CD14-positive monocyte (primary cell): ENCODE measurements at regions not wholly inside any gene's neighbourhood (a gene's known extent, or its start where the extent isn't known, plus 50 kb on each side); places are given as distances from the start of the nearest gene placed in this dataset.

Source experiments
- DNase-seq, 3 donors: peaks; one replicate each; pipeline ENCODE4 v3.0.0-alpha.2; 2011 to 2022
- H2AFZ ChIP-seq: 2 replicates; pipeline ENCODE4 v1.6.0; 2012; ENCODE audit warnings: mild to moderate bottlenecking, low read depth, low read length, inconsistent platforms; ENCODE audit not compliant: insufficient read depth, poor library complexity, severe bottlenecking
- H3K27ac ChIP-seq, 2 donors: 1 replicate in 1 of 2; 2 replicates in 1 of 2; pipeline ENCODE4 v1.5.1; 2012 to 2013; ENCODE audit warnings: low read length in 2 of 2, control low read depth in 1 of 2, inconsistent platforms in 1 of 2, low read depth in 1 of 2, mild to moderate bottlenecking in 1 of 2
- H3K27me3 ChIP-seq, 2 donors: one replicate each; pipeline versions ENCODE4 v1.6.0 to v1.6.1; 2011 to 2013; ENCODE audit warnings: low read length in 2 of 2; ENCODE audit not compliant: control insufficient read depth in 2 of 2, insufficient read depth in 2 of 2
- H3K36me3 ChIP-seq, 2 donors: replicated peaks in 1 of 2; 1 replicate in 1 of 2; 2 replicates in 1 of 2; pipeline versions ENCODE4 v1.5.1 to v1.6.1; 2012 to 2013; ENCODE audit warnings: low read length in 2 of 2, control low read depth in 1 of 2, inconsistent platforms in 1 of 2, mild to moderate bottlenecking in 1 of 2; ENCODE audit not compliant: insufficient read depth in 2 of 2, control insufficient read depth in 1 of 2
- H3K4me1 ChIP-seq, 2 donors: 1 replicate in 1 of 2; 2 replicates in 1 of 2; pipeline versions ENCODE4 v1.5.1 to v1.6.1; 2012 to 2013; ENCODE audit warnings: low read length in 2 of 2, control low read depth in 1 of 2, inconsistent platforms in 1 of 2, mild to moderate bottlenecking in 1 of 2, moderate library complexity in 1 of 2; ENCODE audit not compliant: insufficient read depth in 2 of 2, control insufficient read depth in 1 of 2
- H3K4me2 ChIP-seq: replicated peaks from 2 replicates; pipeline ENCODE3; 2012; ENCODE audit warnings: low read length, moderate library complexity, mild to moderate bottlenecking; ENCODE audit not compliant: poor library complexity, severe bottlenecking; ENCODE audit errors: extremely low read depth
- H3K4me3 ChIP-seq, 3 experiments: fragments of 200-600 bp in 1 of 3; sonication (generic) in 1 of 3; replicated peaks in 1 of 3; 1 replicate in 2 of 3; 2 replicates in 1 of 3; pipeline ENCODE4 v1.5.1; 2011 to 2013; ENCODE audit warnings: low read length in 3 of 3, mild to moderate bottlenecking in 3 of 3, control low read depth in 2 of 3, low read depth in 2 of 3, inconsistent platforms in 1 of 3, moderate library complexity in 1 of 3
- H3K79me2 ChIP-seq: 2 replicates; pipeline ENCODE4 v1.6.0; 2012; ENCODE audit warnings: mild to moderate bottlenecking, control low read depth, inconsistent platforms, low read length, moderate library complexity; ENCODE audit not compliant: insufficient read depth
- H3K9ac ChIP-seq: 2 replicates; pipeline ENCODE4 v1.6.0; 2017; ENCODE audit warnings: low read length, mild to moderate bottlenecking; ENCODE audit not compliant: insufficient read depth, poor library complexity, severe bottlenecking
- H3K9me3 ChIP-seq, 2 donors: replicated peaks in 1 of 2; 1 replicate in 1 of 2; 2 replicates in 1 of 2; pipeline versions ENCODE4 v1.5.1 to v1.6.1; 2012 to 2013; ENCODE audit warnings: low read length in 2 of 2, control low read depth in 1 of 2; ENCODE audit not compliant: control insufficient read depth in 1 of 2, insufficient read depth in 1 of 2
- H4K20me1 ChIP-seq: 2 replicates; pipeline ENCODE4 v1.6.0; 2012; ENCODE audit warnings: mild to moderate bottlenecking, low read length, control low read depth, moderate library complexity; ENCODE audit not compliant: insufficient read depth
- H3K27ac Mint-ChIP-seq, 7 donors: one replicate each; pipeline ENCODE4 v1.8.0; 2020; ENCODE audit warnings: mild to moderate bottlenecking in 7 of 7, mixed read lengths in 7 of 7, moderate library complexity in 6 of 7, inconsistent platforms in 2 of 7
- H3K27me3 Mint-ChIP-seq, 3 donors: one replicate each; pipeline ENCODE4 v1.8.0; 2021 to 2022; ENCODE audit warnings: low read depth in 3 of 3, mild to moderate bottlenecking in 3 of 3, mixed read lengths in 3 of 3, moderate library complexity in 3 of 3, inconsistent platforms in 1 of 3
- H3K36me3 Mint-ChIP-seq, 2 donors: one replicate each; pipeline ENCODE4 v1.8.0; 2020; ENCODE audit warnings: mixed read lengths in 2 of 2, inconsistent platforms in 1 of 2, mild to moderate bottlenecking in 1 of 2
- H3K4me1 Mint-ChIP-seq: one replicate; pipeline ENCODE4 v1.8.0; 2020; ENCODE audit warnings: mild to moderate bottlenecking, mixed read lengths
- H3K4me3 Mint-ChIP-seq, 2 donors: one replicate each; pipeline ENCODE4 v1.8.0; 2020; ENCODE audit warnings: mild to moderate bottlenecking in 2 of 2, mixed read lengths in 2 of 2, moderate library complexity in 1 of 2
- H3K9me3 Mint-ChIP-seq, 7 donors: one replicate each; pipeline ENCODE4 v1.8.0; 2020 to 2022; ENCODE audit warnings: mixed read lengths in 7 of 7, mild to moderate bottlenecking in 6 of 7, moderate library complexity in 6 of 7, inconsistent platforms in 2 of 7
- WGBS: methylation state at CpG from one replicate; pipeline ENCODE4 v1.1.5; 2013; ENCODE audit warnings: missing lambda C conversion rate; ENCODE audit not compliant: insufficient coverage; 5-methylcytosine and 5-hydroxymethylcytosine counted together
- intact Hi-C, 2 donors: fragments of 100-400 bp; cut with micrococcal nuclease; formaldehyde crosslinking; loops; one replicate each; pipeline versions ENCODE4 v1.15.0 to v1.15.1; 2023
- TF ChIP-seq, protein P1 (sequence below): fragments of 200-600 bp; IDR thresholded peaks from one replicate; pipeline ENCODE4 v1.8.0; 2022; ENCODE audit warnings: antibody characterized with exemption, mild to moderate bottlenecking

GRCh38 chr10:2083591-2083990 is 346.3 kb upstream of the ADARB2 start:
- TF ChIP-seq, protein P1, sequence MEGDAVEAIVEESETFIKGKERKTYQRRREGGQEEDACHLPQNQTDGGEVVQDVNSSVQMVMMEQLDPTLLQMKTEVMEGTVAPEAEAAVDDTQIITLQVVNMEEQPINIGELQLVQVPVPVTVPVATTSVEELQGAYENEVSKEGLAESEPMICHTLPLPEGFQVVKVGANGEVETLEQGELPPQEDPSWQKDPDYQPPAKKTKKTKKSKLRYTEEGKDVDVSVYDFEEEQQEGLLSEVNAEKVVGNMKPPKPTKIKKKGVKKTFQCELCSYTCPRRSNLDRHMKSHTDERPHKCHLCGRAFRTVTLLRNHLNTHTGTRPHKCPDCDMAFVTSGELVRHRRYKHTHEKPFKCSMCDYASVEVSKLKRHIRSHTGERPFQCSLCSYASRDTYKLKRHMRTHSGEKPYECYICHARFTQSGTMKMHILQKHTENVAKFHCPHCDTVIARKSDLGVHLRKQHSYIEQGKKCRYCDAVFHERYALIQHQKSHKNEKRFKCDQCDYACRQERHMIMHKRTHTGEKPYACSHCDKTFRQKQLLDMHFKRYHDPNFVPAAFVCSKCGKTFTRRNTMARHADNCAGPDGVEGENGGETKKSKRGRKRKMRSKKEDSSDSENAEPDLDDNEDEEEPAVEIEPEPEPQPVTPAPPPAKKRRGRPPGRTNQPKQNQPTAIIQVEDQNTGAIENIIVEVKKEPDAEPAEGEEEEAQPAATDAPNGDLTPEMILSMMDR: no peak
- H3K27ac Mint-ChIP-seq: no peak overlapping the region
- H3K4me2 ChIP-seq: no peak overlapping the region
- H3K9ac ChIP-seq: no peak overlapping the region
- H3K79me2 ChIP-seq: no peaks in the 10 kb centered on the region
- H3K4me1 ChIP-seq: no peaks in the 10 kb centered on the region
- peaks cover 0 to 8% (median 4%) of the 10 kb centered on the region in 7 donors for H3K9me3 Mint-ChIP-seq
- H3K27me3 ChIP-seq: no peaks in the 10 kb centered on the region
- 94% methylated on average over 13 of the region's 16 CpGs for WGBS
- H3K4me1 Mint-ChIP-seq: no peaks in the 10 kb centered on the region
- H3K4me3 Mint-ChIP-seq: no peak overlapping the region
- H3K4me3 ChIP-seq: no peak overlapping the region
- no peak for DNase-seq
- no peak overlapping the region for H3K27ac ChIP-seq
- no peaks in the 10 kb centered on the region for H4K20me1 ChIP-seq
- no peaks in the 10 kb centered on the region for H3K36me3 Mint-ChIP-seq
- intact Hi-C loops: no loop called here
- peaks cover 0 to 4% (median 0%) of the 10 kb centered on the region in 3 donors for H3K27me3 Mint-ChIP-seq
- H3K36me3 ChIP-seq: no peaks in the 10 kb centered on the region
- no peak overlapping the region for H2AFZ ChIP-seq
- no peaks in the 10 kb centered on the region for H3K9me3 ChIP-seq

- intact Hi-C loops: no loop called here
- Mint-ChIP-seq H3K27me3 (no peaks in the 10 kb centered on the region), H3K4me1 (no peaks in the 10 kb centered on the region), H3K9me3 (peaks cover 0 to 5% (median 2%) of the 10 kb centered on the region in 7 donors), H3K4me3 (no peak overlapping the region), H3K36me3 (no peaks in the 10 kb centered on the region), H3K27ac (no peak overlapping the region)
- Histone ChIP-seq H2AFZ (no peak overlapping the region), H3K4me1 (no peaks in the 10 kb centered on the region), H3K27me3 (no peaks in the 10 kb centered on the region), H3K9ac (no peak overlapping the region), H3K36me3 (no peaks in the 10 kb centered on the region), H3K79me2 (no peaks in the 10 kb centered on the region), H3K27ac (no peak overlapping the region), H3K4me2 (no peak overlapping the region), H3K4me3 (no peak overlapping the region), H4K20me1 (no peaks in the 10 kb centered on the region), H3K9me3 (peaks cover 0 to 3% of the 10 kb centered on the region in 2 donors)
- DNase-seq: no peak
- TF ChIP-seq, protein P1: no peak
- 69% methylated on average over 2 of the region's 3 CpGs for WGBS
Measured at GRCh38 chr10:2081501-2081900, 344.2 kb upstream of the ADARB2 start.
